K562 (cell line): ENCODE measurements at regions not wholly inside any gene's neighbourhood (a gene's known extent, or its start where the extent isn't known, plus 50 kb on each side); places are given as distances from the start of the nearest gene placed in this dataset.
A peak's percentile ranks its signal among the peaks of the same experiment; 100 is the strongest.

Experiments
- BRD9 ChIP-seq: fragments of 450-650 bp; IDR thresholded peaks from 2 replicates; pipeline ENCODE4 v1.6.1; 2018; ENCODE audit warnings: low read depth; ENCODE audit not compliant: partially characterized antibody
- CEBPB ChIP-seq: fragments of 450-650 bp; IDR thresholded peaks from 2 replicates; pipeline ENCODE4 v1.6.1; 2016; ENCODE audit warnings: missing genetic modification characterization, missing compliant biosample characterization
- MECOM ChIP-seq: fragments of 250-450 bp; sonication (Bioruptor Pico); IDR thresholded peaks from 2 replicates; pipeline ENCODE4 v1.8.0; 2022; ENCODE audit warnings: inconsistent platforms
- NEUROD1 ChIP-seq: fragments of 150-350 bp; IDR thresholded peaks from 2 replicates; pipeline ENCODE4 v1.6.1; 2014; ENCODE audit warnings: borderline replicate concordance, low read length, low read depth; ENCODE audit not compliant: partially characterized antibody
- PHF21A ChIP-seq: fragments of 450-650 bp; IDR thresholded peaks from 2 replicates; pipeline ENCODE4 v1.6.1; 2017; ENCODE audit warnings: low read depth, borderline replicate concordance
- TRIM28 ChIP-seq: fragments of 450-650 bp; IDR thresholded peaks from 2 replicates; pipeline ENCODE4 v1.6.1; 2017
- YY1 ChIP-seq, 3 experiments: IDR thresholded peaks; 2 replicates each; pipeline ENCODE4 v1.6.1; 2011; ENCODE audit warnings: low read length in 2 of 3, mild to moderate bottlenecking in 2 of 3, moderate library complexity in 2 of 3, borderline replicate concordance in 1 of 3, control low read depth in 1 of 3, low read depth in 1 of 3; ENCODE audit not compliant: insufficient read depth in 3 of 3, insufficient replicate concordance in 2 of 3, control insufficient read depth in 1 of 3, insufficient read length in 1 of 3; ENCODE audit errors: extremely low read depth in 1 of 3
- ZBTB7A ChIP-seq: IDR thresholded peaks from 2 replicates; pipeline ENCODE4 v1.6.1; 2011; ENCODE audit warnings: low read depth, mild to moderate bottlenecking, low read length, moderate library complexity, borderline replicate concordance; ENCODE audit not compliant: control insufficient read depth
- ZNF282 ChIP-seq: sonication (generic); formaldehyde crosslinking; IDR thresholded peaks from 2 replicates; pipeline ENCODE4 v1.8.1; 2023; ENCODE audit warnings: missing genetic modification reagents
- ZNF780A ChIP-seq: fragments of 250-450 bp; sonication (Bioruptor Pico); IDR thresholded peaks from 2 replicates; pipeline ENCODE4 v1.5.0; 2021; ENCODE audit warnings: mild to moderate bottlenecking
- TF ChIP-seq, protein P1 (sequence below): sonication (generic); formaldehyde crosslinking; IDR thresholded peaks from 2 replicates; pipeline ENCODE4 v1.8.1; 2023; ENCODE audit warnings: mild to moderate bottlenecking, missing genetic modification reagents
- TF ChIP-seq, protein P2 (sequence below), 2 experiments: fragments of 450-650 bp; conservative IDR thresholded peaks; 2 replicates each; pipeline ENCODE4 v1.6.1; 2017; ENCODE audit warnings: mild to moderate bottlenecking in 2 of 2, moderate library complexity in 2 of 2
- TF ChIP-seq, protein P3 (sequence below): fragments of 150-350 bp; conservative IDR thresholded peaks from 2 replicates; pipeline ENCODE4 v1.6.1; 2014; ENCODE audit warnings: low read length
- TF ChIP-seq, protein P4 (sequence below), 2 experiments: fragments of 250-450 bp in 1 of 2; fragments of 450-650 bp in 1 of 2; sonication (Bioruptor Pico) in 1 of 2; IDR thresholded peaks; 2 replicates each; pipeline versions ENCODE4 v1.6.1 to v1.8.0; 2016 to 2021; ENCODE audit warnings: mild to moderate bottlenecking in 2 of 2, moderate library complexity in 2 of 2, missing compliant biosample characterization in 1 of 2, missing genetic modification characterization in 1 of 2
- TF ChIP-seq, protein P5 (sequence below): fragments of 450-650 bp; formaldehyde crosslinking; conservative IDR thresholded peaks from 2 replicates; pipeline ENCODE4 v1.4.0; 2022; ENCODE audit warnings: mild to moderate bottlenecking, missing genetic modification characterization
- TF ChIP-seq, protein P6 (sequence below): fragments of 250-450 bp; sonication (Bioruptor Pico); IDR thresholded peaks from 2 replicates; pipeline ENCODE4 v1.5.0; 2020; ENCODE audit warnings: mild to moderate bottlenecking

DNA sequence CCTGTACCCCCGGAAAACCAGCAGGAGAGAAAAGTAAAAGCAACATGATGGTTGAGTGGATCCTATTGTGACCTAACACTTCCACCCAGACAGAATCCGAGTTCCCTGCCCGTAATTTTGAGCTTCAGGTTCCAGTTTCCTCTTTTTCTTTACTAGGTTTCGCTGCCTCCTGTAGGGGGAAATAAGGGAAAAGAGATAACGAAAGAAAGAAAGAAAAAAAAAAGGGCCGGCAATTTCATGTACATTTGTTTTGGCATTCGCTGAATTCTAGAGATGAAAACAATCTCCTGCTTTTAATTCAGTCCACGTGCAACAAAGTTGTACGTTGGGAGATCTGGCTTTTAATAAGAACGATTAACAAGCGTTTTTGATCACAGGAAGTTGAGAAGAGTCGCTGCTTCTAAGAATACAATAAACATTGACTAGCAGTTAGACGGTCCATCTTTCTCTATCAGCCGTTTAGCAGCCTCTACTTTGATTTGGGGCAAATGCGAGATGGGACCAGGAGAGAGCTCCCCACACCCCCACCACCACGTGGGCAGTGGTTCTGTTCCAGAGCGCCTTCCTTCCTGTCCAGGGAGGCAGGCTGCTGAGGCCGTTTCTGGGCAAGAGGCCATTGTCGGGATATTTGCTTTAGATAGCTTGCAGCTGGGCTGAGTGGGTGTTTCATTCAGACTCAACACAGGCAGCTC is 155.9 kb upstream of the RUNX1 start (continued):
- TF ChIP-seq, protein P1, sequence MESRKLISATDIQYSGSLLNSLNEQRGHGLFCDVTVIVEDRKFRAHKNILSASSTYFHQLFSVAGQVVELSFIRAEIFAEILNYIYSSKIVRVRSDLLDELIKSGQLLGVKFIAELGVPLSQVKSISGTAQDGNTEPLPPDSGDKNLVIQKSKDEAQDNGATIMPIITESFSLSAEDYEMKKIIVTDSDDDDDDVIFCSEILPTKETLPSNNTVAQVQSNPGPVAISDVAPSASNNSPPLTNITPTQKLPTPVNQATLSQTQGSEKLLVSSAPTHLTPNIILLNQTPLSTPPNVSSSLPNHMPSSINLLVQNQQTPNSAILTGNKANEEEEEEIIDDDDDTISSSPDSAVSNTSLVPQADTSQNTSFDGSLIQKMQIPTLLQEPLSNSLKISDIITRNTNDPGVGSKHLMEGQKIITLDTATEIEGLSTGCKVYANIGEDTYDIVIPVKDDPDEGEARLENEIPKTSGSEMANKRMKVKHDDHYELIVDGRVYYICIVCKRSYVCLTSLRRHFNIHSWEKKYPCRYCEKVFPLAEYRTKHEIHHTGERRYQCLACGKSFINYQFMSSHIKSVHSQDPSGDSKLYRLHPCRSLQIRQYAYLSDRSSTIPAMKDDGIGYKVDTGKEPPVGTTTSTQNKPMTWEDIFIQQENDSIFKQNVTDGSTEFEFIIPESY (CRISPR knock-in tag) = no peak
- TF ChIP-seq, protein P2, sequence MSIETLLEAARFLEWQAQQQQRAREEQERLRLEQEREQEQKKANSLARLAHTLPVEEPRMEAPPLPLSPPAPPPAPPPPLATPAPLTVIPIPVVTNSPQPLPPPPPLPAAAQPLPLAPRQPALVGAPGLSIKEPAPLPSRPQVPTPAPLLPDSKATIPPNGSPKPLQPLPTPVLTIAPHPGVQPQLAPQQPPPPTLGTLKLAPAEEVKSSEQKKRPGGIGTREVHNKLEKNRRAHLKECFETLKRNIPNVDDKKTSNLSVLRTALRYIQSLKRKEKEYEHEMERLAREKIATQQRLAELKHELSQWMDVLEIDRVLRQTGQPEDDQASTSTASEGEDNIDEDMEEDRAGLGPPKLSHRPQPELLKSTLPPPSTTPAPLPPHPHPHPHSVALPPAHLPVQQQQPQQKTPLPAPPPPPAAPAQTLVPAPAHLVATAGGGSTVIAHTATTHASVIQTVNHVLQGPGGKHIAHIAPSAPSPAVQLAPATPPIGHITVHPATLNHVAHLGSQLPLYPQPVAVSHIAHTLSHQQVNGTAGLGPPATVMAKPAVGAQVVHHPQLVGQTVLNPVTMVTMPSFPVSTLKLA (conservative IDR thresholded peaks at IDR 0.05) = peak; percentile 72 to 86
- TF ChIP-seq MECOM (CRISPR knock-in tag) = 0 out of 2 replicates have a peak, but pooled peaks have one; percentile 70
- no peak for TF ChIP-seq CEBPB (tag)
- no peak for TF ChIP-seq TRIM28
- TF ChIP-seq YY1 (IDR thresholded peaks at IDR 0.05; ENCODE audit: borderline replicate concordance in 1 of 3, control insufficient read depth in 1 of 3, extremely low read depth in 1 of 3, insufficient read depth in 3 of 3, insufficient read length in 1 of 3, insufficient replicate concordance in 2 of 3, low read depth in 1 of 3, low read length in 2 of 3) = peak in 2 of 3 experiments; percentile 30 to 85
- TF ChIP-seq PHF21A = no peak
- TF ChIP-seq ZNF282 = no peak
- TF ChIP-seq, protein P3, sequence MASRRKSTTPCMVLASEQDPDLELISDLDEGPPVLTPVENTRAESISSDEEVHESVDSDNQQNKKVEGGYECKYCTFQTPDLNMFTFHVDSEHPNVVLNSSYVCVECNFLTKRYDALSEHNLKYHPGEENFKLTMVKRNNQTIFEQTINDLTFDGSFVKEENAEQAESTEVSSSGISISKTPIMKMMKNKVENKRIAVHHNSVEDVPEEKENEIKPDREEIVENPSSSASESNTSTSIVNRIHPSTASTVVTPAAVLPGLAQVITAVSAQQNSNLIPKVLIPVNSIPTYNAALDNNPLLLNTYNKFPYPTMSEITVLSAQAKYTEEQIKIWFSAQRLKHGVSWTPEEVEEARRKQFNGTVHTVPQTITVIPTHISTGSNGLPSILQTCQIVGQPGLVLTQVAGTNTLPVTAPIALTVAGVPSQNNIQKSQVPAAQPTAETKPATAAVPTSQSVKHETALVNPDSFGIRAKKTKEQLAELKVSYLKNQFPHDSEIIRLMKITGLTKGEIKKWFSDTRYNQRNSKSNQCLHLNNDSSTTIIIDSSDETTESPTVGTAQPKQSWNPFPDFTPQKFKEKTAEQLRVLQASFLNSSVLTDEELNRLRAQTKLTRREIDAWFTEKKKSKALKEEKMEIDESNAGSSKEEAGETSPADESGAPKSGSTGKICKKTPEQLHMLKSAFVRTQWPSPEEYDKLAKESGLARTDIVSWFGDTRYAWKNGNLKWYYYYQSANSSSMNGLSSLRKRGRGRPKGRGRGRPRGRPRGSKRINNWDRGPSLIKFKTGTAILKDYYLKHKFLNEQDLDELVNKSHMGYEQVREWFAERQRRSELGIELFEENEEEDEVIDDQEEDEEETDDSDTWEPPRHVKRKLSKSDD = peak; percentile 81; the same call in 1 of the 2 replicates
- TF ChIP-seq, protein P4, sequence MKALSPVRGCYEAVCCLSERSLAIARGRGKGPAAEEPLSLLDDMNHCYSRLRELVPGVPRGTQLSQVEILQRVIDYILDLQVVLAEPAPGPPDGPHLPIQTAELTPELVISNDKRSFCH (CRISPR knock-in tag; IDR thresholded peaks at IDR 0.05) = no peak
- TF ChIP-seq, protein P4 (tag; IDR thresholded peaks at IDR 0.05) = peak; percentile 70; the same call in 1 of the 2 replicates
- TF ChIP-seq, protein P5, sequence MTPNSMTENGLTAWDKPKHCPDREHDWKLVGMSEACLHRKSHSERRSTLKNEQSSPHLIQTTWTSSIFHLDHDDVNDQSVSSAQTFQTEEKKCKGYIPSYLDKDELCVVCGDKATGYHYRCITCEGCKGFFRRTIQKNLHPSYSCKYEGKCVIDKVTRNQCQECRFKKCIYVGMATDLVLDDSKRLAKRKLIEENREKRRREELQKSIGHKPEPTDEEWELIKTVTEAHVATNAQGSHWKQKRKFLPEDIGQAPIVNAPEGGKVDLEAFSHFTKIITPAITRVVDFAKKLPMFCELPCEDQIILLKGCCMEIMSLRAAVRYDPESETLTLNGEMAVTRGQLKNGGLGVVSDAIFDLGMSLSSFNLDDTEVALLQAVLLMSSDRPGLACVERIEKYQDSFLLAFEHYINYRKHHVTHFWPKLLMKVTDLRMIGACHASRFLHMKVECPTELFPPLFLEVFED (CRISPR knock-in tag) = no peak
- TF ChIP-seq, protein P6, sequence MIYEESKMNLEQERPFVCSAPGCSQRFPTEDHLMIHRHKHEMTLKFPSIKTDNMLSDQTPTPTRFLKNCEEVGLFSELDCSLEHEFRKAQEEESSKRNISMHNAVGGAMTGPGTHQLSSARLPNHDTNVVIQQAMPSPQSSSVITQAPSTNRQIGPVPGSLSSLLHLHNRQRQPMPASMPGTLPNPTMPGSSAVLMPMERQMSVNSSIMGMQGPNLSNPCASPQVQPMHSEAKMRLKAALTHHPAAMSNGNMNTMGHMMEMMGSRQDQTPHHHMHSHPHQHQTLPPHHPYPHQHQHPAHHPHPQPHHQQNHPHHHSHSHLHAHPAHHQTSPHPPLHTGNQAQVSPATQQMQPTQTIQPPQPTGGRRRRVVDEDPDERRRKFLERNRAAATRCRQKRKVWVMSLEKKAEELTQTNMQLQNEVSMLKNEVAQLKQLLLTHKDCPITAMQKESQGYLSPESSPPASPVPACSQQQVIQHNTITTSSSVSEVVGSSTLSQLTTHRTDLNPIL (CRISPR knock-in tag) = no peak
- peak; percentile 91 for TF ChIP-seq BRD9
- TF ChIP-seq ZBTB7A = no peak
- no peak for TF ChIP-seq ZNF780A (CRISPR knock-in tag)
- no peak for TF ChIP-seq NEUROD1
